SK-N-SH (cell line): ENCODE measurements at regions not wholly inside any gene's neighbourhood (a gene's known extent, or its start where the extent isn't known, plus 50 kb on each side); places are given as distances from the start of the nearest gene placed in this dataset.

ENCODE experiments used
- CTCF ChIA-PET: fragments of 300-600, 350-600 bp; formaldehyde crosslinking; extraction: SDS; loops from one replicate; lab custom pipeline; 2021; lab: Yijun Ruan, JAX
- POLR2A ChIA-PET: fragments of 350-600 bp; sonication (Branson Sonifier 250); formaldehyde crosslinking; extraction: SDS; loops from one replicate; lab custom pipeline; 2020; ENCODE audit warnings: antibody characterized with exemption, inconsistent platforms; lab: Yijun Ruan, JAX
- DNase-seq: peaks from one replicate; pipeline ENCODE4 v3.0.0; 2012
- H2AFZ ChIP-seq: fragments of 200-600 bp; sonication (generic); 2 replicates; pipeline ENCODE4 v1.8.1; 2016; ENCODE audit warnings: antibody characterized with exemption, mild to moderate bottlenecking, low read depth
- H3F3A ChIP-seq: fragments of 200-600 bp; sonication (generic); replicated peaks from 2 replicates; pipeline ENCODE3; 2016; ENCODE audit warnings: antibody characterized with exemption, mild to moderate bottlenecking; ENCODE audit not compliant: insufficient read depth
- H3K27ac ChIP-seq, 2 experiments: fragments of 200-500 bp in 1 of 2; fragments of 200-600 bp in 1 of 2; sonication (Bioruptor generic) in 1 of 2; sonication (generic), shearing (Covaris generic) in 1 of 2; 2 replicates each; pipeline versions ENCODE4 v1.5.1 to v1.6.1; 2014 to 2016; ENCODE audit warnings: low read depth in 2 of 2, inconsistent platforms in 1 of 2, low read length in 1 of 2, mild to moderate bottlenecking in 1 of 2, mixed read lengths in 1 of 2
- H3K27me3 ChIP-seq: fragments of 200-600 bp; sonication (generic), shearing (Covaris generic); 2 replicates; pipeline ENCODE4 v1.6.1; 2016; ENCODE audit warnings: mixed run types; ENCODE audit not compliant: insufficient read depth
- H3K36me3 ChIP-seq, 2 experiments: fragments of 200-500 bp in 1 of 2; fragments of 200-600 bp in 1 of 2; sonication (Bioruptor generic) in 1 of 2; sonication (generic) in 1 of 2; replicated peaks in 1 of 2; 2 replicates each; pipeline versions ENCODE3 to v1.5.1; 2014 to 2016; ENCODE audit warnings: low read length in 1 of 2, mild to moderate bottlenecking in 1 of 2; ENCODE audit not compliant: insufficient read depth in 2 of 2, control insufficient read depth in 1 of 2
- H3K4me1 ChIP-seq, 2 experiments: fragments of 200-500 bp in 1 of 2; fragments of 200-600 bp in 1 of 2; sonication (Bioruptor generic) in 1 of 2; sonication (generic), shearing (Covaris generic) in 1 of 2; 2 replicates each; pipeline versions ENCODE4 v1.5.1 to v1.6.1; 2014 to 2016; ENCODE audit warnings: low read depth in 1 of 2, low read length in 1 of 2, mixed run types in 1 of 2; ENCODE audit not compliant: insufficient read depth in 2 of 2, control insufficient read depth in 1 of 2
- H3K4me2 ChIP-seq: fragments of 200-600 bp; sonication (generic), shearing (Covaris generic); 2 replicates; pipeline ENCODE4 v1.6.1; 2017; ENCODE audit warnings: mixed run types
- H3K4me3 ChIP-seq, 2 experiments: fragments of 200-500 bp in 1 of 2; fragments of 200-600 bp in 1 of 2; sonication (Bioruptor generic) in 1 of 2; sonication (generic), shearing (Covaris generic) in 1 of 2; 2 replicates each; pipeline versions ENCODE4 v1.5.1 to v1.8.1; 2014 to 2016; ENCODE audit warnings: low read depth in 2 of 2, inconsistent platforms in 1 of 2, low read length in 1 of 2, mild to moderate bottlenecking in 1 of 2, mixed read lengths in 1 of 2, moderate library complexity in 1 of 2
- H3K79me2 ChIP-seq: fragments of 200-600 bp; sonication (generic); 2 replicates; pipeline ENCODE4 v1.8.1; 2017; ENCODE audit warnings: mild to moderate bottlenecking; ENCODE audit not compliant: insufficient read depth
- H3K9ac ChIP-seq: fragments of 200-600 bp; sonication (generic); 2 replicates; pipeline ENCODE4 v1.6.1; 2017; ENCODE audit warnings: mixed run types
- H3K9me2 ChIP-seq: fragments of 200-600 bp; sonication (generic); 2 replicates; pipeline ENCODE4 v1.6.1; 2017; ENCODE audit warnings: mixed run types
- H3K9me3 ChIP-seq: fragments of 200-600 bp; sonication (generic); 2 replicates; pipeline ENCODE4 v1.6.1; 2017; ENCODE audit warnings: mixed run types, mild to moderate bottlenecking, moderate library complexity
- H4K20me1 ChIP-seq: fragments of 200-600 bp; sonication (generic); 2 replicates; pipeline ENCODE4 v1.6.1; 2017; ENCODE audit warnings: mild to moderate bottlenecking, mixed run types; ENCODE audit not compliant: insufficient read depth
- CHD2 ChIP-seq: fragments of 150-350 bp; IDR thresholded peaks from 2 replicates; pipeline ENCODE4 v1.6.1; 2018; ENCODE audit warnings: low read length; ENCODE audit not compliant: partially characterized antibody
- EP300 ChIP-seq, 2 experiments: IDR thresholded peaks; 2 replicates each; pipeline versions ENCODE4 v1.4.0 to v1.6.1; 2012; ENCODE audit warnings: borderline replicate concordance in 1 of 2, low read depth in 1 of 2, low read length in 1 of 2
- EZH2phosphoT487 ChIP-seq: fragments of 200-600 bp; sonication (generic); IDR thresholded peaks from 2 replicates; pipeline ENCODE4 v1.6.1; 2017; ENCODE audit warnings: low read depth, mixed run types, mild to moderate bottlenecking, antibody characterized with exemption, moderate library complexity, borderline replicate concordance
- FOSL2 ChIP-seq: IDR thresholded peaks from 2 replicates; pipeline ENCODE4 v1.4.0; 2012; ENCODE audit warnings: low read depth, mild to moderate bottlenecking, moderate library complexity, borderline replicate concordance
- FOXJ3 ChIP-seq: sonication (generic); formaldehyde crosslinking; IDR thresholded peaks from 2 replicates; pipeline ENCODE4 v1.5.1; 2020; ENCODE audit warnings: mild to moderate bottlenecking, missing genetic modification reagents
- FOXM1 ChIP-seq: IDR thresholded peaks from 2 replicates; pipeline ENCODE4 v1.4.0; 2012; ENCODE audit warnings: low read depth, mild to moderate bottlenecking
- GABPA ChIP-seq: IDR thresholded peaks from 2 replicates; pipeline ENCODE4 v1.4.0; 2012; ENCODE audit warnings: low read depth, mild to moderate bottlenecking
- GATA2 ChIP-seq: sonication (generic); formaldehyde crosslinking; IDR thresholded peaks from 2 replicates; pipeline ENCODE4 v1.5.0; 2020; ENCODE audit warnings: mild to moderate bottlenecking, missing genetic modification reagents
- MXI1 ChIP-seq: IDR thresholded peaks from 2 replicates; pipeline ENCODE4 v1.6.1; 2012; ENCODE audit warnings: mild to moderate bottlenecking, low read depth, low read length, improper control_type of control experiment
- NFIC ChIP-seq: IDR thresholded peaks from 2 replicates; pipeline ENCODE4 v1.4.0; 2012; ENCODE audit warnings: borderline replicate concordance
- NRF1 ChIP-seq: IDR thresholded peaks from 2 replicates; pipeline ENCODE4 v1.6.1; 2012; ENCODE audit warnings: low read depth, mild to moderate bottlenecking, low read length
- RFX5 ChIP-seq: IDR thresholded peaks from 2 replicates; pipeline ENCODE4 v1.6.1; 2012; ENCODE audit warnings: mild to moderate bottlenecking, improper control_type of control experiment, low read length
- SIN3A ChIP-seq: IDR thresholded peaks from 2 replicates; pipeline ENCODE4 v1.6.1; 2012; ENCODE audit warnings: low read depth, mild to moderate bottlenecking, low read length, moderate library complexity, borderline replicate concordance
- TAF1 ChIP-seq: IDR thresholded peaks from 2 replicates; pipeline ENCODE4 v1.6.1; 2012; ENCODE audit warnings: low read depth, mild to moderate bottlenecking, low read length, moderate library complexity, borderline replicate concordance
- TEAD4 ChIP-seq: IDR thresholded peaks from 2 replicates; pipeline ENCODE4 v1.4.0; 2012; ENCODE audit warnings: mild to moderate bottlenecking, borderline replicate concordance; ENCODE audit not compliant: insufficient read depth
- YY1 ChIP-seq: IDR thresholded peaks from 2 replicates; pipeline ENCODE4 v1.4.0; 2012; ENCODE audit warnings: low read depth, mild to moderate bottlenecking
- WGBS: methylation state at CpG from one replicate; pipeline ENCODE4 v1.1.6; 2017; ENCODE audit warnings: low lambda C conversion rate; 5-methylcytosine and 5-hydroxymethylcytosine counted together
- TF ChIP-seq, protein P1 (sequence below): fragments of 200-600 bp; sonication (generic); IDR thresholded peaks from 2 replicates; pipeline ENCODE4 v1.6.1; 2017; ENCODE audit warnings: antibody characterized with exemption, mild to moderate bottlenecking, moderate library complexity
- TF ChIP-seq, protein P2 (sequence below): IDR thresholded peaks from 2 replicates; pipeline ENCODE4 v1.4.0; 2012; ENCODE audit warnings: low read depth, borderline replicate concordance
- TF ChIP-seq, protein P3 (sequence below): IDR thresholded peaks from 2 replicates; pipeline ENCODE4; 2012
- TF ChIP-seq, protein P4 (sequence below): fragments of 150-350 bp; IDR thresholded peaks from 2 replicates; pipeline ENCODE4 v1.6.1; 2017; ENCODE audit warnings: antibody characterized with exemption, low read length, low read depth, borderline replicate concordance

DNA sequence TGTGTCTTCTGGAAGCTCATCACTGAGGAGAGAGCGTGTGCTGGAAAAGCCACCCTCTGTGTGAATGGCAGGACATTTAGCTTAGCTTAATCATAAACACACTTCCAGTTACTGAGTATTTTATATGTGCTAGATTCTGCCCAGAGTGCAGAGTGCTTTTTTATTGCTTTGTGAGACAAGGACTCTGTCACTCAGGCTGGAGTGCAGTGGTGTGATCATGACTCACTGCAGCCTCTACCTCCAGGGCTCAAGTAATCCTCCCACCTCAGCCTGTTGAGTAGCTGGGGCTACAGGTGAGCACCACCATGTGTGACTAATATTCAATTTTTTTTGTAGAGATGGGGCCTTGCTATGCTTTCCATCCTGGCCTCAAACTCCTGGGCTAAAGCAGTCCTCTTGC is 61.4 kb upstream of the IRX3 start:
- Histone ChIP-seq H3K36me3 (no peaks in the 10 kb centered on the region), H3K9me3 (no peaks in the 10 kb centered on the region), H3K27me3 (no peaks in the 10 kb centered on the region), H3K9ac (no peak overlapping the region), H2AFZ (no peak overlapping the region), H3F3A (no peaks in the 10 kb centered on the region), H3K4me3 (no peak overlapping the region), H3K27ac (no peak overlapping the region), H3K4me2 (no peak overlapping the region), H3K79me2 (no peaks in the 10 kb centered on the region), H4K20me1 (no peaks in the 10 kb centered on the region), H3K9me2 (no peaks in the 10 kb centered on the region), H3K4me1 (no peaks in the 10 kb centered on the region)
- TF ChIP-seq TAF1 (no peak), GATA2 (CRISPR knock-in tag) (no peak), NFIC (no peak), EP300 (IDR thresholded peaks at IDR 0.05; ENCODE audit: borderline replicate concordance in 1 of 2, low read depth in 1 of 2, low read length in 1 of 2) (no peak), FOXM1 (no peak), SIN3A (no peak), GABPA (no peak), FOSL2 (no peak), MXI1 (no peak), RFX5 (no peak), TEAD4 (no peak), FOXJ3 (CRISPR knock-in tag) (no peak), YY1 (no peak), EZH2phosphoT487 (no peak), NRF1 (no peak), CHD2 (no peak)
- TF ChIP-seq, protein P1, sequence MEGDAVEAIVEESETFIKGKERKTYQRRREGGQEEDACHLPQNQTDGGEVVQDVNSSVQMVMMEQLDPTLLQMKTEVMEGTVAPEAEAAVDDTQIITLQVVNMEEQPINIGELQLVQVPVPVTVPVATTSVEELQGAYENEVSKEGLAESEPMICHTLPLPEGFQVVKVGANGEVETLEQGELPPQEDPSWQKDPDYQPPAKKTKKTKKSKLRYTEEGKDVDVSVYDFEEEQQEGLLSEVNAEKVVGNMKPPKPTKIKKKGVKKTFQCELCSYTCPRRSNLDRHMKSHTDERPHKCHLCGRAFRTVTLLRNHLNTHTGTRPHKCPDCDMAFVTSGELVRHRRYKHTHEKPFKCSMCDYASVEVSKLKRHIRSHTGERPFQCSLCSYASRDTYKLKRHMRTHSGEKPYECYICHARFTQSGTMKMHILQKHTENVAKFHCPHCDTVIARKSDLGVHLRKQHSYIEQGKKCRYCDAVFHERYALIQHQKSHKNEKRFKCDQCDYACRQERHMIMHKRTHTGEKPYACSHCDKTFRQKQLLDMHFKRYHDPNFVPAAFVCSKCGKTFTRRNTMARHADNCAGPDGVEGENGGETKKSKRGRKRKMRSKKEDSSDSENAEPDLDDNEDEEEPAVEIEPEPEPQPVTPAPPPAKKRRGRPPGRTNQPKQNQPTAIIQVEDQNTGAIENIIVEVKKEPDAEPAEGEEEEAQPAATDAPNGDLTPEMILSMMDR: no peak
- TF ChIP-seq, protein P2, sequence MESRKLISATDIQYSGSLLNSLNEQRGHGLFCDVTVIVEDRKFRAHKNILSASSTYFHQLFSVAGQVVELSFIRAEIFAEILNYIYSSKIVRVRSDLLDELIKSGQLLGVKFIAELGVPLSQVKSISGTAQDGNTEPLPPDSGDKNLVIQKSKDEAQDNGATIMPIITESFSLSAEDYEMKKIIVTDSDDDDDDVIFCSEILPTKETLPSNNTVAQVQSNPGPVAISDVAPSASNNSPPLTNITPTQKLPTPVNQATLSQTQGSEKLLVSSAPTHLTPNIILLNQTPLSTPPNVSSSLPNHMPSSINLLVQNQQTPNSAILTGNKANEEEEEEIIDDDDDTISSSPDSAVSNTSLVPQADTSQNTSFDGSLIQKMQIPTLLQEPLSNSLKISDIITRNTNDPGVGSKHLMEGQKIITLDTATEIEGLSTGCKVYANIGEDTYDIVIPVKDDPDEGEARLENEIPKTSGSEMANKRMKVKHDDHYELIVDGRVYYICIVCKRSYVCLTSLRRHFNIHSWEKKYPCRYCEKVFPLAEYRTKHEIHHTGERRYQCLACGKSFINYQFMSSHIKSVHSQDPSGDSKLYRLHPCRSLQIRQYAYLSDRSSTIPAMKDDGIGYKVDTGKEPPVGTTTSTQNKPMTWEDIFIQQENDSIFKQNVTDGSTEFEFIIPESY: no peak
- TF ChIP-seq, protein P3, sequence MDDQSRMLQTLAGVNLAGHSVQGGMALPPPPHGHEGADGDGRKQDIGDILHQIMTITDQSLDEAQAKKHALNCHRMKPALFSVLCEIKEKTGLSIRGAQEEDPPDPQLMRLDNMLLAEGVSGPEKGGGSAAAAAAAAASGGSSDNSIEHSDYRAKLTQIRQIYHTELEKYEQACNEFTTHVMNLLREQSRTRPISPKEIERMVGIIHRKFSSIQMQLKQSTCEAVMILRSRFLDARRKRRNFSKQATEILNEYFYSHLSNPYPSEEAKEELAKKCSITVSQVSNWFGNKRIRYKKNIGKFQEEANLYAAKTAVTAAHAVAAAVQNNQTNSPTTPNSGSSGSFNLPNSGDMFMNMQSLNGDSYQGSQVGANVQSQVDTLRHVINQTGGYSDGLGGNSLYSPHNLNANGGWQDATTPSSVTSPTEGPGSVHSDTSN: no peak
- TF ChIP-seq, protein P4, sequence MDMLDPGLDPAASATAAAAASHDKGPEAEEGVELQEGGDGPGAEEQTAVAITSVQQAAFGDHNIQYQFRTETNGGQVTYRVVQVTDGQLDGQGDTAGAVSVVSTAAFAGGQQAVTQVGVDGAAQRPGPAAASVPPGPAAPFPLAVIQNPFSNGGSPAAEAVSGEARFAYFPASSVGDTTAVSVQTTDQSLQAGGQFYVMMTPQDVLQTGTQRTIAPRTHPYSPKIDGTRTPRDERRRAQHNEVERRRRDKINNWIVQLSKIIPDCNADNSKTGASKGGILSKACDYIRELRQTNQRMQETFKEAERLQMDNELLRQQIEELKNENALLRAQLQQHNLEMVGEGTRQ: no peak
- 70% methylated on average over 1 of the region's 1 CpG for WGBS
- no peak for DNase-seq
- ChIA-PET POLR2A (no interaction called here), CTCF (no interaction called here)
